ENCODE measurements at regions not wholly inside any gene's neighbourhood (a gene's known extent, or its start where the extent isn't known, plus 50 kb on each side); places are given as distances from the start of the nearest gene placed in this dataset.

GRCh38 chr1:199163670-199164069 lies 524.8 kb downstream of the PTPRC start:
- TF ChIP-seq, protein P1, sequence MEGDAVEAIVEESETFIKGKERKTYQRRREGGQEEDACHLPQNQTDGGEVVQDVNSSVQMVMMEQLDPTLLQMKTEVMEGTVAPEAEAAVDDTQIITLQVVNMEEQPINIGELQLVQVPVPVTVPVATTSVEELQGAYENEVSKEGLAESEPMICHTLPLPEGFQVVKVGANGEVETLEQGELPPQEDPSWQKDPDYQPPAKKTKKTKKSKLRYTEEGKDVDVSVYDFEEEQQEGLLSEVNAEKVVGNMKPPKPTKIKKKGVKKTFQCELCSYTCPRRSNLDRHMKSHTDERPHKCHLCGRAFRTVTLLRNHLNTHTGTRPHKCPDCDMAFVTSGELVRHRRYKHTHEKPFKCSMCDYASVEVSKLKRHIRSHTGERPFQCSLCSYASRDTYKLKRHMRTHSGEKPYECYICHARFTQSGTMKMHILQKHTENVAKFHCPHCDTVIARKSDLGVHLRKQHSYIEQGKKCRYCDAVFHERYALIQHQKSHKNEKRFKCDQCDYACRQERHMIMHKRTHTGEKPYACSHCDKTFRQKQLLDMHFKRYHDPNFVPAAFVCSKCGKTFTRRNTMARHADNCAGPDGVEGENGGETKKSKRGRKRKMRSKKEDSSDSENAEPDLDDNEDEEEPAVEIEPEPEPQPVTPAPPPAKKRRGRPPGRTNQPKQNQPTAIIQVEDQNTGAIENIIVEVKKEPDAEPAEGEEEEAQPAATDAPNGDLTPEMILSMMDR (IDR thresholded peaks at IDR 0.05; ENCODE audit: borderline replicate concordance, extremely low read depth, low read length, poor library complexity, severe bottlenecking) = no peak
- no peak for TF ChIP-seq EZH2 (IDR thresholded peaks at IDR 0.05; ENCODE audit: borderline replicate concordance, low read depth, low read length, severe bottlenecking)

All from DND-41 (cell line).